ENCODE measurements at regions not wholly inside any gene's neighbourhood (a gene's known extent, or its start where the extent isn't known, plus 50 kb on each side); places are given as distances from the start of the nearest gene placed in this dataset.

DNA sequence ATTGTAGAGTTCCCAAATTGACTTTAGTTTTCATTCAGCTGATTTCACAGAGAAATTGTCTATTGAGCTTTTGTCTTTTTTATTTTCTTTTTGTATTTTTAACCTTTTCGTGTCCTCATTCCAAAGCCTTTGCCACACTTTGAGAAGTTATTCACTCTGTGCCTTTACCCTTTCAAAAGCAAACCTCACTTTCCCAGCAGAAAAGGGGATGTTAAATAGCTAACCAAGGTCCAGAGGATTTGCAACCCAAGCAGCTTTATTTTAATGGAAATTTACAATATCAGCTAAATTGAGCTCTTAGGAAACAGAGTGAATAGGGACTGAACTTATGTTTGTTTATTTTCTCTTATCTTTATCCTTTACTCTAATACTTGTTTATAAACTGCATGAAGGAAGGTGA, 428.8 kb downstream of the PCDH7 start:
- TF ChIP-seq, protein P1, sequence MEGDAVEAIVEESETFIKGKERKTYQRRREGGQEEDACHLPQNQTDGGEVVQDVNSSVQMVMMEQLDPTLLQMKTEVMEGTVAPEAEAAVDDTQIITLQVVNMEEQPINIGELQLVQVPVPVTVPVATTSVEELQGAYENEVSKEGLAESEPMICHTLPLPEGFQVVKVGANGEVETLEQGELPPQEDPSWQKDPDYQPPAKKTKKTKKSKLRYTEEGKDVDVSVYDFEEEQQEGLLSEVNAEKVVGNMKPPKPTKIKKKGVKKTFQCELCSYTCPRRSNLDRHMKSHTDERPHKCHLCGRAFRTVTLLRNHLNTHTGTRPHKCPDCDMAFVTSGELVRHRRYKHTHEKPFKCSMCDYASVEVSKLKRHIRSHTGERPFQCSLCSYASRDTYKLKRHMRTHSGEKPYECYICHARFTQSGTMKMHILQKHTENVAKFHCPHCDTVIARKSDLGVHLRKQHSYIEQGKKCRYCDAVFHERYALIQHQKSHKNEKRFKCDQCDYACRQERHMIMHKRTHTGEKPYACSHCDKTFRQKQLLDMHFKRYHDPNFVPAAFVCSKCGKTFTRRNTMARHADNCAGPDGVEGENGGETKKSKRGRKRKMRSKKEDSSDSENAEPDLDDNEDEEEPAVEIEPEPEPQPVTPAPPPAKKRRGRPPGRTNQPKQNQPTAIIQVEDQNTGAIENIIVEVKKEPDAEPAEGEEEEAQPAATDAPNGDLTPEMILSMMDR (conservative IDR thresholded peaks at IDR 0.05; ENCODE audit: low read depth, low read length), result no peak
- no peak for TF ChIP-seq EZH2 (IDR thresholded peaks at IDR 0.05; ENCODE audit: borderline replicate concordance, low read depth, low read length, poor library complexity, severe bottlenecking)
